ENCODE measurements at regions not wholly inside any gene's neighbourhood (a gene's known extent, or its start where the extent isn't known, plus 50 kb on each side); places are given as distances from the start of the nearest gene placed in this dataset.

DNA sequence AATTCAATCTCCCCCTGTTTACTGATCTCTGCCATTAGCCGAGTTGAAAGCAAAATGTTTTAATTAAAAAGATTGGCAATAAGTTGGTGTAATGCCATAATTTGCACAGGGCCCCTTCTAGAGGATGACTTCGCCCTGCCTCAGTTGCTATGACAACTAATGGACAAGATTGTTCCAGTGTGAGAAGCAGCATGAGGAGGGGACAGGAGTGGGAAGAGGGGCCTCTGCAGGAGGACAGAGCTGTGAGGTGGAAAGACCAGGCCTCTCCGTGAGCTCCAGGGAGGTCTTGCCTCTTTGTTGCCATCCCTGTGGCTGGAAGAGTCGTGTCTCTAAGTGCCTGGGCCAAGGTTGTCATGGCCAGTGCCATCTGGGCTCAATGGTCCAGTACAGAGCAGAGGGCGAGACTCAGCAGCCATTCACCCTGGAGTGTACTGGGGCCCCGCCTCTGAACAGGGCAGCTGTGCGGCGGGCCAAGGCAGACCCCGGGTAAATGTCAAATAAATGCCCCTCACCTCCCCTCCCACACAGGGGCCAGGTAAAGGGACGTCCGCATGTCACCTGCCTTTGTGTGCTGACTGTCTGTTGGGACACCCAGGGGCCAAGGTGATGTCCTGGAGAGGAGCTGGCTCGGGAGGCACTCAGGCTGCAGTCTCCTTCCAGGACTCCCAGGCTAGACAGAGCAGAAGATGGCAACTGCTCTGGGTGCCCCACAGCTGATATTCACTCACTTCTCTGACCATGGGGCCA is 97.0 kb upstream of the RET start:
- no peak for DNase-seq (ENCODE audit: low read depth)
- no peak overlapping the region for H3K4me3 ChIP-seq (replicated peaks; ENCODE audit: low read depth, low read length)
- TF ChIP-seq, protein P1, sequence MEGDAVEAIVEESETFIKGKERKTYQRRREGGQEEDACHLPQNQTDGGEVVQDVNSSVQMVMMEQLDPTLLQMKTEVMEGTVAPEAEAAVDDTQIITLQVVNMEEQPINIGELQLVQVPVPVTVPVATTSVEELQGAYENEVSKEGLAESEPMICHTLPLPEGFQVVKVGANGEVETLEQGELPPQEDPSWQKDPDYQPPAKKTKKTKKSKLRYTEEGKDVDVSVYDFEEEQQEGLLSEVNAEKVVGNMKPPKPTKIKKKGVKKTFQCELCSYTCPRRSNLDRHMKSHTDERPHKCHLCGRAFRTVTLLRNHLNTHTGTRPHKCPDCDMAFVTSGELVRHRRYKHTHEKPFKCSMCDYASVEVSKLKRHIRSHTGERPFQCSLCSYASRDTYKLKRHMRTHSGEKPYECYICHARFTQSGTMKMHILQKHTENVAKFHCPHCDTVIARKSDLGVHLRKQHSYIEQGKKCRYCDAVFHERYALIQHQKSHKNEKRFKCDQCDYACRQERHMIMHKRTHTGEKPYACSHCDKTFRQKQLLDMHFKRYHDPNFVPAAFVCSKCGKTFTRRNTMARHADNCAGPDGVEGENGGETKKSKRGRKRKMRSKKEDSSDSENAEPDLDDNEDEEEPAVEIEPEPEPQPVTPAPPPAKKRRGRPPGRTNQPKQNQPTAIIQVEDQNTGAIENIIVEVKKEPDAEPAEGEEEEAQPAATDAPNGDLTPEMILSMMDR (IDR thresholded peaks at IDR 0.05; ENCODE audit: low read length, missing control alignments), result no peak

GRCh38 chr10:42980553-42981357 is 96.1 kb upstream of the RET start:
- H3K4me3 ChIP-seq (replicated peaks; ENCODE audit: low read depth, low read length), result no peak overlapping the region
- TF ChIP-seq, protein P1 (IDR thresholded peaks at IDR 0.05; ENCODE audit: low read length, missing control alignments), result no peak
- DNase-seq (ENCODE audit: low read depth), result no peak

DNA sequence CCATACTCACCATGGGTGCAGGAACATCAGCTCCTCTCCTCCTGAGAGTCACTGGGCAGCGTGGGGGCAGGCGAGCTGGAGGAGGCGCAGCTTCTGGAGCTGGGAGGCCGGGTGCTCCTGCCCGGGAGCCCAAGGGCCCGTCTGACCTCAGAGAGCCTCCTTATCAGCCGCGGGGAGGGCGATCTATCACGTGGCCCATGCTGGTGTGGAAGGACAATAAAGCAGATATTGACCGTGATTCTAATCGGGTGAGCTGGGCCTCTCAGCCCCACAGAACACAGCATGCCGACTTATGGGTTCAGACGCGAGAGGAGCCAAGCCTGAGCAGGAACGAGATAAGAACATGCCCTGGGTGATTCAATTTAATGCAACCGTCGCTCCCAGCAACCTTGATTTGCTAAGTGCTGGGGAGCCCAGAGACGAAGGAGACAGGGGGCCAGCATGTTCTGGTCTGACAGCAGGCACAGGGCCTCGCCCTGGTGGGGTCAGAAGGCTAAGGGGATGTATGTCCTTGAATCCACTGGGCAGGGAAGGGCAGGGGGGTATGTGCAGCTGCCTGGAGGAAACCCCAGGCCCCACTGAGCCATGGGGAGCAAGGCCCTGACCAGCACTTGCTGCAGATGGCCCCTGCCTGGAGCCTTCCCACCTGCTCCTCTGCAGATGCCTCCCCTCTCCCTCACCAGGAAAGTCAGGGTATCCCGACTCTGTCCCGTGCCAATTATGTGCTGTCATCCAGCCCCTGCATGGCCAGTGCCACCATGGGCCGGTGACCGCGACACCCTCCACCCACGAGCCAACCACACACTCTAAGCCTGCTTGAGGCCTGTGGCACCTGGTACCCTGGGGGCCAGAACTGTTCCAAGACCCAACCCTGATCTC is 95.3 kb upstream of the RET start:
- TF ChIP-seq, protein P1 (IDR thresholded peaks at IDR 0.05; ENCODE audit: low read length, missing control alignments), result no peak
- no peak for DNase-seq (ENCODE audit: low read depth)
- H3K4me3 ChIP-seq (replicated peaks; ENCODE audit: low read depth, low read length), result no peak overlapping the region

DNA sequence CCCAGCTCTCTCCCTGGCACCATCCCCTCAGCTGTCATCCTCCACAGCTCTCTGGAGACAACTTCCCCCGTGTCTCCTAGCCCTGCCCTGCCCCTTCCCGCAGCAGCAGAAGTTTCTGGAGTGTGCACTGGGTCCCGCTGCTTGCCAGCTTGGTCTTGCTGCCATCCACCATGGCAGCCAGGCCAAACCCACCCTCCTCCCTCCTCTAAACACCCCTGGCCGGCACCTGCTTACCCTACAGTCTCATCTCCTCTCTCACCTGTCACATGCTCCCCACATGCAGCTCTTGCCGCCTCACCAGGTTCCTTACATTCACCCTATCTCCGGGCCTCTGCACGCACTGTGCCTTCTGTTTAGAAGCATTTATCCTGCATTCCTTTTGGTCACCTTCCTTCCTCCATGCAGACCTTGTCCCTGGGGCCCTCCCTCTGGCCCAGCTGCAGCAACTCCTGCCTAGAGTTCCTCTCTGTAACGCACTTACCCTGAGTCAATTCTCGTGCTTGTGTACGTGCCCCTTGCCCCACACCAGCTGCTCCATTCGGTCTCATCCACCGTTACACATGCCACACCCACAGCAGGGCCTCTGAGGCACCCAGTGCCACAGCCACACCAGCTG is 93.9 kb upstream of the RET start:
- H3K4me3 ChIP-seq (replicated peaks; ENCODE audit: low read depth, low read length), result no peak overlapping the region
- TF ChIP-seq, protein P1 (IDR thresholded peaks at IDR 0.05; ENCODE audit: low read length, missing control alignments), result no peak
- DNase-seq (ENCODE audit: low read depth), result no peak

GRCh38 chr10:42983591-42983990 is 93.3 kb upstream of the RET start:
- DNase-seq (ENCODE audit: low read depth), result no peak
- TF ChIP-seq, protein P1 (IDR thresholded peaks at IDR 0.05; ENCODE audit: low read length, missing control alignments), result no peak
- no peak overlapping the region for H3K4me3 ChIP-seq (replicated peaks; ENCODE audit: low read depth, low read length)

DNA sequence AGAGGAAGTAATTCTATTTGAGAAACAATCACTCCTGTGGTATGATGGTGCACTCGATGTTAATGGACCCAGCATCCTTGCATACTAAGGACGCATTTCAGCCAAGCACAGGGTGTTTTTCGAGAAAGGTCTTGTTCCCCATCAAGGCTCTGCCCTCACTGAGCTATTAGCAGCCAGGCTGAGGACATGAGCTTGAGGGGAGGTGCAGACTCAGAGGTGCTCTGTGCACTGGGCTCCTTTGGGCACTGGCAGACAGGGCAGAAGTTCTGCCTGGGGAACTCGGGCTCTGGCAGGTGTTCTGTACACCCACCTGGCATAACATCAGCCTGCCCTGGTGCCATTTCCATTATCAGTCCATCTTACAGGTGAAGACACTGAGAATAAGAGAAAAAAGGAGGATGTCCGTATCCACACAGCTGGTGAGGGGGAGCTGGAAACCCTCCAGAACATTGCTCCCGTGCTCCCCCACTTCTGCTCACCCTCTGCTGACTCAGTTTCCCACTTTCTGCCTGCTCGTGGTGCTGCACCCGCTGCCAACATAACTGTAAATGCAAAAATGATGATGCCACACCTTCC is 92.7 kb upstream of the RET start:
- DNase-seq (ENCODE audit: low read depth), result no peak
- no peak overlapping the region for H3K4me3 ChIP-seq (replicated peaks; ENCODE audit: low read depth, low read length)
- TF ChIP-seq, protein P1 (IDR thresholded peaks at IDR 0.05; ENCODE audit: low read length, missing control alignments), result no peak

Measured in fibroblast of pulmonary artery (primary cell).